ENCODE measurements at regions not wholly inside any gene's neighbourhood (a gene's known extent, or its start where the extent isn't known, plus 50 kb on each side); places are given as distances from the start of the nearest gene placed in this dataset.
"Not testable (repeated sequence)": the region's sequence is repeated elsewhere in the genome, so short reads cannot be mapped to it uniquely, and the experiment has no call there.

DNA sequence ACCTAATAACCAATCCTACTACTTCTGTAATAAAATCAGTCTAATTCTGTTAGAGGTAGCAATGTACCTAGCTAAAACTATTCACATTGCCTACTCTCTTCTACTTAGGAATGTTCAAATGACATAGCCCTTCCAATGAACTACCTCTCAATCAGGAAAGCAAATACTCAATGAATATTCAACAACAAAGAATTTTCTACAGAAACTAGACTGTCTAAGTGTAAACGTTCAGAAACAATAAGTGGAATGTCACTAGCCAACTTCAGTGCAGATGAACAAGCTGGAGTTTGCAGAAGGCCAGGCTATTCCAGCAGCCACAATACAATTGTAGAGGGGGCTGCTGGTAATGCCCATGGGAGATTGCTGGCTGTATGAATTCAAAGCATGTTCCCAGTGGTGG lies 743.2 kb upstream of the CDH10 start:
- DNase-seq: no peak

DNA sequence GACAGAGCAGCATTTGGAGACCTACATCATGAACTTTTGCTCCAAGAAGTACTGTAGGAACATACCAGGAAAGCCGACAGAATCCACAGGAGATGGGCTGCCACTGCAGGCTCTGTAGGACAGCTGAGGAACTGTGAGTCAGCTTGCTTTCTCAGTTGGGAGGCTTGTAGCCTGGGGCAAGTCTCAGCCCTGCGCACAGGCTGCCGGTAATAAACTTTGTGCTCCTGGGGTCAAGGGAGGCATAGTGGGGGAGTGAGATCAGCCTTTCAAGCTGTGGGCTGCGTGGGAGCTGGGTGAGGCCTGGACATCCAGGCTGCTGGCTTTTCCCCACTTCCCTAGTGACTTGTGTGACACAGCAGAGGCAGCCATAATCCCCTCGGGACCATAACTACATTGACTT lies 718.0 kb upstream of the CDH10 start:
- no peak for DNase-seq

DNA sequence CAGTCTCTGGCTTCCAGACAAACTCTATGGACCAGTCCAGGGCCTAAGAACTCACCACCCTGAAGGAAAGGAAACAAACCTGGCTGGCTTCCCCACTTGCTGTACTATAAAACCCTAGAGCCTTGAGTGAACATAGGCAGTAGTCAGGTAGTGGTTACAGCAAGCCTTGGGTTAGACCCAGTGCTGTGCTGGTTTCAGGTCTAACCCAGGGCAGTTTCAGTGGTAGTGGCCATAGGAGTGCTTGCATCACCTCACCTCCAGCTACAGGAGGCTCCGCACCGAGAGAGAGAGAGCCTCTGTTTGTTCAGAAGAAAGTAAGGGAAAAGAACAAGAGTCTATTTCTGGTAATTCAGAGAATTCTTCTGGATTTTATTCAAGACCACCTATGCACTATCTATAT lies 714.1 kb upstream of the CDH10 start:
- DNase-seq: no peak

DNA sequence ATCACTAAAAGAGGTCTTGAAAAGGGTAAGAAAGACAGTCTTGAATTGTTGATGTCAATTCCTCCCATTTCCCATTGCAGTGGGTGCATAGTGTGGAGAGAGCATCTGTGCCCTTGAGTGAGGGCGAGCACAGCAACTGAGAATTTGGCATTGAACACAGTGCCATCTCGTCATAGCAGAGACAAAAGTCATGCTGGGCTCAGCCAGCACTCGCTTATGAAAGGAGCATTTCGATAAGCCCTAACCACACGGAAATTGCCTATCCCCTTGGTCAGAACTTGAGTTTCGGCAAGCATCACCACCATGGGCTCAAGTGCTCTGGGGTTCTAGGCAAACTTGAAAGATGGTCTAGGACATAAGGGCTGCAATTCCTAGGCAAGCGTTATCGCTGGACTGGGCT lies 712.8 kb upstream of the CDH10 start:
- no peak for DNase-seq

DNA sequence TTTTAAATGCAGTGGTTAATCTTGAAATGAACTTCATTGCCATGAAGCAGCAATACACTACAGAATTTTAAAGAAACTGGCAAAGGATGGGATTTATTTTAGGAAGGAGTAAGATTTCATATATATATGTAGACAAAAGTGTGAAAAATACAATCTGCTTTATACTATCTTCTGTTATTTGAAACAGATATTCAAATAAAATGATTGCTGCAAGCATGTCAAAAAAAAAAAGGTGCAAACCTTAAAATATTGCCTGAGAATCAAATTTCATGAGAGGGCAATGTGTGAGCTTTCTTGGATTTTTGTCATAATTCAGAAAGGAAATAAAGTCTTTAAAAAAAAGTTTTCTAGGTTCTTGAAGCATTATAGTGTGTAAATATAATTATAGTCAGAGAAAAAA lies 705.0 kb upstream of the CDH10 start:
- DNase-seq: no peak

DNA sequence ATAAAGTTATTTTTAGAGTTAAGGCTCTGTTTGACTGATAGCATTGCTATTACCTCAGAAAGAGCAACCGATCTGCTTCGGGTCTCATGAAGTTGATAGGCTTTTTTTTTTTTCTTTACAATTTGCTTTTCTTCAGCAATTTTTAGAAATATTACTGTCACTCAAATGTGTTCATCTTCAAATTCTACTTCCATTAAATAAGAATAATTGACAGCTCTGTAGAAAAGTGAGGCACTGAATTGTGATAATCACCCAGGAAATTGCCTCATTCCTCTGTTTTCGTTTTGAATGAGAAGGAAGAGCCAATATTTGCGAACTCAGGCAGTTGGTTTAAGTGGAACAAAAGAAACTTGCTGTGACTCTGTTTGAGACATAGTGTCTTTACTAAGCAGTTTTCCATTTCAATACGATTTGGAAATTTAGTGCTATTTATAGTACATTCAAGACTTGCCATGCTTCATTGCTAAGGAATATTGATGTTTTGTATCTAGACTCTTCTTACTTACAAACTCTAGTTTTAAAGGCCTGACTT lies 700.5 kb upstream of the CDH10 start:
- no peak for DNase-seq

DNA sequence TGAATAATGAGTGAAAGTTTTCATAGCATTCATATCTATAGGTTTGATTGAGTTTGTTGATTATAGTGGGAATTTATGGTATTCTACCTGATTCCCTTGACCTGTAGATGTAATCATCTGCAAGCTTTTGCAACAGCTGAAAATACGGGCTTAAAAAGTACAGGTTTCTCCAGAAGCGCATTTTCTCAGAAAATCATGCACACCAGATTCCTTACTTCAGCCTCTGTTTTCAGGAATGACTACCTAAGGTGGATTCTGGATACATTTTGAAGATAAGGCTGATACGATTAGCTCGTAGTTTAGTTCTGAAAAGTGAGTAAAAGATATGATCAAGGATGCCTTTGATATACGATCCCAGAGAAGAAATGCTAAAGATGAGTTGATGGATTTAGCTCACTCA lies 694.8 kb upstream of the CDH10 start:
- no peak for DNase-seq

DNA sequence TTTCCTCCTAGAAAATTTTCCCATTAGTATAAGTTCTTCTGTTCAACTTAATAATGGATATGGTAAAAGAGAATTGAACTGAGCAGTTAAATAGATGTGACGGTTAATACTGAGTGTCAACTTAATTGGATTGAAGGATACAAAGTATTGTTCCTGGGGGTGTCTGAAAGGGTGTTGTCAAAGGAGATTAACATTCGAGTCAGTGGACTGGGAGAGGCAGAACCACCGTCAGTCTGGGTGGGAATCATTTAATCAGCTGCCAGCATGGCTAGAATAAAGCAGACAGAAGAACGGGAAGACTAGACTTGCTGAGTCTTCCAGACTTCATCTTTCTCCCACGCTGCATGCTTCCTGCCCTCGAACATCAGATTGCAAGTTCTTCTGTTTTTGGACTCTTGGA lies 689.6 kb upstream of the CDH10 start:
- DNase-seq: no peak

DNA sequence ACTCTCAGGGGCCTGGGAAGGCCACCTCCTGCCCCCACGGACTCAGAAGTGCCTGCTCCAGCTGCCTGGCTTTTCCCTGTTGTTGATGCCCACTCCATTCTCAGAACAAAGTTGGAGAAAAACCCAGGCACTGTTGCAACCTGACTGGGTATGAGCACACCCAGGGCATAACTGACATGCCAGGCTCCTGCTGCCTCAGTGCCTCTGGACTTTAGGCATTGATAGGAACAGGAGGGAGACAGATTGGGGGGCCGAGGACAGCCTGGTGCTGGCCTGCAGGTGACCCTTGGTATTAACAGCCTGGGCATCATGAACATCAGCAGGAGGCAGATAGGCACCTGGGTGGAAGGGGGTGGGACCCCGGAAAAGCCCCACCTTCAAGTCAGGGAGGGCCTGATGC lies 685.9 kb upstream of the CDH10 start:
- DNase-seq: no peak

DNA sequence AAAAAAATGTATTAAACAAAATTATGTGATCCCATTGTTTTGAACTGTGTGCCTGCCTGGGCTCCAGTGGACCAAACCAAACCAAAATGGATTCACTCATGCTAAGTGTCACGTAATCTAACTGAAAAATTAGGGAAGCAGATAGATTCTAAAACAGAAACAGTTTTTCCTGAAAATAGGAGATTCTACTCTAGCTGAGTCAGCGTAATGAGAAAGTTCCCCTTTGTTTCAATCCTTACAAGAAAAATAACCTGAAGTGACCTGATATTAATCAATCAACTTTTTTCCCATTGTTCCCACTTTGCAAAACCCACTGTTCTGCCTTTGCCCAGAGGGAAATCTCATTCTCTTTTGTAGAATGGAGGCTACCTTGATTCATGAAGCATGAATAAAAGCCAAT lies 682.4 kb upstream of the CDH10 start:
- DNase-seq: no peak

DNA sequence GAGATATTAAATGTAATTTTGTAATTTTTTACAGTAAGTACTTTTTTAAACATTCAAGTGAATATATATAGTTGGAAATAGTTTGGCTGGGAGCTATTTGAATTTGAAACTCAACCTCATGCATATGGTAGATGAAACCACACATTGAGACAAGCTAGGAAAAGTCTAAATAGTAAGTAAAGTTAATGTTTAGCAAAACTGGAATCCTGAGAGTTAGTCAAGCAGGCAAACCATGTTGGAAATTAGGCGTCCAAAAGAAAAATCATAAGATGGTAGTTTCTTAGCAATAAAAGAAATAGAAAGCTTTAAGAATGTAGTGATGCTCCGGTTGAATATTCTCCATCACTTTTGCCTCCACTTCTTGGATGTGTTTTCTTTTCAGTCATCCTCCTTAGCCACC lies 657.1 kb upstream of the CDH10 start:
- no peak for DNase-seq

DNA sequence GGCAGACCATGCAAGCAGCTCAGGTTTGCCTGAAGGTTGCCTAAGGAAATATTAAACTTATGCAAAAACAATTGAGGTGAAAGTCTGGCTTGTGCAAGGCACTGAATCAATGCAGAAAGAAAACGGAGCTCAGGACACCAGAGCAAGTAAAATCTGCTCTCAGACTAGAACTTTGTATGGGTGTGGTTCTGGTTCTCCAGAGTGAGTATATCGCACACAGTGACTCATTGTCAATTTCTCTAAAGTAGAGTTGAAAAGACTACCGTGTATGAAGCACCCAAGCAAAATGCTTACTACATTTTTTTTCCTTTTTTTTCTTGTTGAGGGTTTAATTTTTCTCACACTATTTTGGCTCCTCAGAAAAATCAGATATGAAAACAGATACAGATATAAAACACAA lies 650.3 kb upstream of the CDH10 start:
- DNase-seq: no peak

DNA sequence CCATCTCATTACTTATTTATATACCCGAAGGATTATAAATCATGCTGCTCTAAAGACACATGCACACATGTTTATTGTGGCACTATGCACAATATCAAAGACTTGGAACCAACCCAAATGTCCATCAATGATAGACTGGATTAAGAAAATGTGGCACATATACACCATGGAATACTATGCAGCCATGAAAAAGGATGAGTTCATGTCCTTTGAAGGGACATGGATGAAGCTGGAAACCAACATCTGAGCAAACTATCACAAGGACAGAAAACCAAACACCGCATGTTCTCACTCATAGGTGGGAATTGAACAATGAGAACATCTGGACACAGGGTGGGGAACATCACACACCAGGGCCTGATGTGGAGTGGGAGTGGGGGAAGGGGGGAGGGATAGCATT lies 645.0 kb upstream of the CDH10 start:
- not testable (repeated sequence) for DNase-seq

DNA sequence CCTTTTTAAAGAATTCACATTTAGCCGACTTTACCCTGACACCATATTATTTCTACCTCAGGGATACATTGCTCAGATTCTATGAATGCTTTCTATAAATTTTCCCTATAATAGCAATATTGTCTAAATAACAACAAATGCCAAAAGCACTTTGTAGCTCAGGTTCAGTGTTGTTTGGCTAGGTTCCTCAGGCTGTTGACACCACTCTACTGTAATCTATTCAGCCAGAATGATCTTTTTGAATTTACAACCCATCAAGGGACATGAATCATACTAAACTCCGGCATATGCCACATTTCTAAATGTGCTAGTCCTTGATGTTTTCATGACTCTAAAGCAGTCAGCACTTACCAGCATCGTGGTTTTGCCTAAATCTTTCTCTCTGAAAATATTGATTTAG lies 641.5 kb upstream of the CDH10 start:
- no peak for DNase-seq

DNA sequence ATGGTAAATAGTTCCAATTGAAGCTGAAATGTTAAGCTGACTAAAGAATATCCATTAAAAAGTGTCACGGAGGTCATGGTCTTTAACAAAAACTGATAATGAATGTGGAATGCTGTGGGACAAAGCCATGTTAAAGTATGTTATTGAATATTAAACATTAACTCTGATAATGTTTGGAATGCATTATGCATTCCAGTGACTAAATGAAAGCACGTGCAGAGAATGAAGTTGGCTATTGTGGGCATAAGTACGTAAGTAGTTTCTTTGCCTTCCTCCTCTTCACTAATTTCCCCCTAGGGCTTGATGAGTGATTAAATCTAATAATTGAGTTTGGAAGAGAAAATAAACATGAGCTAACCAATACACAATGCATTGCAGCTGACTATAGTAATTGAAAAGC lies 640.4 kb upstream of the CDH10 start:
- DNase-seq: no peak

DNA sequence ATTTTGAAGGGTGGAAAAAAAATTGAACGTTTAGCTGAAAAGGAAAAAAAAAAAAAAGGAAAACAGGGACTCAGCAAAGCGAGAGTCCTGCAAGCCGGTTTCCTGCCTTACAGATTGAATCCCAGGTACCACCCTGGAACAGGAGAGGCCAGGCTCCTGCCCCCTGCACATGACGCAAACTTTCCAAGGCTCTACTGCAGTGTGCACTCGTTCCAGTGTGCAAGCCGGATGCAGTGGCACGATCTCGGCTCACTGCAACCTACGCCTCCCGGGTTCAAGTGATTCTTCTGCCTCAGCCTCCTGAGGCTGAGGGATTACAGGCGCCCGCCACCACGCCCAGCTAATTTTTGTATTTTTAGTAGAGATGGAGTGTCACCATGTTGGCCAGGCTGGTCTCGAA lies 618.7 kb upstream of the CDH10 start:
- not testable (repeated sequence) for DNase-seq

DNA sequence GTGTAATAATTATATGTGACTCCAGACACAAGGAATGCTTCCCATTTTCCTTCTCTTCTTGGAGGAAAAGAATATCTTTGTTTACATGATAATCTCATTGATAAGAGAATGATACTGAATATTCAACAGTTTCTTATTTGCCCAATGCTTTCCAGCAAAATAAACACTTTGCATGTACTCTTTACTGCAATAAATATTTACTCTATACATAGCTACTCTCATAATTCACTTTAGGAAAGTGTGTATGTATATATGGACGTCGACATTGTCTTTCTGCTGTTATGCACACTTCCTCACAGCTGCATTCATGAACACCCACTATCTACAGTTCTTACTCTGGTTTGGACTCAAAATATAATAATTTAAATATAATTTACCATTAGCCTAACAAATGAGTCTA lies 617.4 kb upstream of the CDH10 start:
- no peak for DNase-seq

DNA sequence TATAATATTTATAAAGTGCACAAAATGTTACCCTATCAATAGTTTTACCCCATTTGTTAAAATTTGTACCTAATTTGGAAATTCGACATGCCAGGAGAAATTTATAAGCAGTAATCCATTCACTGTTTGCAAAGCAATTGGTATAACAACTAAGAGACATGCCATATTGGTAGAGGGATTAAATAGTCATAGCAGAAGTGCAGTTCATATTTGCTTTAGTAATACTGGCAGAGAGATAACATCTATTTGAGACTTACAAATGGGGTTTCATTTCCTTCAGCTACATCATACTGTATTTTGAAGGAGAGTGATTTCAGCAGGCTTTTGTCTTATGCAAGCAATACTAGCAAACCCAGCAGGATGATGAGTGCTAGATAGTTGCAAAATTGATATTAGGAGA lies 610.4 kb upstream of the CDH10 start:
- DNase-seq: no peak

DNA sequence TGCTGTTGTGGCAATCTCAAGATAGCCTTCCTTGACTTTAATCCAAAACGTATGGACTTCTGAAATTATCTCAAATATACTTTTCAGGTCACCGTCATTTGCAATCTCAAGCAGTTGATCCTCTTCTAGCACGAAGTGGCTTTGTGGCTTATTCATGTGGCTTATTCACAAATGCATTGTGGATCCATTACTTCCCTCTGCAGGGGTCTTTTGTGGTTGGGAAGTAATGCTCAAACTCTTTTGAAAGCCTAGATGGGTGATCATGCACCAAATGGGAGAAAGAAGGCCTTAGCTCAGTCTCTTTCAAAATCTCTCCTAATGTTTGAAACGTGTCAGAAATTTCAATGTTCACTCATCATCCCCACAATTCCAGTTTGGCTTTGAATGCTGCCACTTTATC lies 597.2 kb upstream of the CDH10 start:
- no peak for DNase-seq

DNA sequence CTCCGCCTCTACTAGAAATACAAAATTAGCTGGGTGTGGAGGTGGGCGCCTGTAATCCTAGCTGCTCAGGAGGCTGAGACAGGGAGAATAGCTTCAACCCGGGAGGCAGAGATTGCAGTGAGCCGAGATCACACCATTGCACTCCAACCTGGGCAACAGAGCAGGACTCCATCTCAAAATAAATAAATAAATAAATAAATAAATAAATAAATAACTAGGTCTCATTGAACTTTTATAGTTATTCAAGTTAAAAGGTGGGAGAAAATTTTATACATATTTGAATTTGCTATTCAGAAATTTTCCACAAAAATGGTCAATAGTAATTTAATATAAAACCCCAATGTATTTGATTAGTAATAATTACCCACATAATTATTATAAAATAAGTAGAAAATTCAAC lies 593.9 kb upstream of the CDH10 start:
- DNase-seq: not testable (repeated sequence)

DNA sequence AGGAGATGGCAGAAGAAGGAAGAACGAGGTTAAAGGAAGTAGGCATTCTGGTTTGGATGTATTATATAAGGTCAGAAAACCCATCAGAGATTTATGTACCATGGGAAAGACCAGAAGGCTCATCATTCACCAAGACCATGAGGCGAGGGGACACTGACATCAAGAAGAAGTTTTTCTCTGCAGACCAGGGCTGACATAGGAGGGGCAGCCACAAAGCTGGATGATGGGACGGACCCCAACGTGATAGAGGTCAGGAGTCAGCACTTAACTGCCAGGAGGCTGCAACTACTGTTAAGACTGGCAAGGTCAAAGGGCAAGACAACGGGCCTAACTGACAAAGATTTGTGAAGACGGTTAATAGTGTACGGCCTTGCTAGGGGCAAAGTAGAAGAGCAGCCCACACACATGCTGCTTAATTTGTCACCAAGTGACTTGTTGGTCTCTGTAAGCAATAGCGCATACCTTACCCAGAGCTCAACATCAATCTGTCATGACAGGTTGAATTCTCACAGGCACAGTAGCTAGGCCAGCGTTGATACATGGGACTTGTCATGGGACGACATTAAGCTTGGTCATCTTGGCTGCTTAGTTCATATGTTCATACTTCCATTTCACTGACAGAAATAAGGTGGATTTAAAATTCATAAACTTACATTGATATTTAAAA lies 579.7 kb upstream of the CDH10 start:
- DNase-seq: no peak

DNA sequence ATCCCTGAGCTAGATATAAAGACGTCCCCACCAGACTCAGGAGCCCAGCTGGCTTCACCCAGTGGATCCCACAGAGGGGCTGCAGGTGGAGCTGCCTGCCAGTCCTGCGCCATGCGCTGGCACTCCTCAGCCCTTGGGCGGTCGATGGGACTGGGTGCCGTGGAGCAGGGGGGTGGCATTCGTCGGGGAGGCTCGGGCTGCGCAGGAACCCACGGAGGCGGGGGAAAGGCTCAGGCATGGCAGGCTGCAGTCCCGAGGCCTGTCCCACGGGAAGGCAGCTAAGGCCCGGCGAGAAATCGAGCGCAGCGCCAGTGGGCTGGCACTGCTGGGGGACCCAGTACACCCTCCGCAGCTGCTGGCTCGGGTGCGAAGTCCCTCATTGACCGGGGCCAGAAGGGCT lies 555.1 kb upstream of the CDH10 start:
- DNase-seq: not testable (repeated sequence)

DNA sequence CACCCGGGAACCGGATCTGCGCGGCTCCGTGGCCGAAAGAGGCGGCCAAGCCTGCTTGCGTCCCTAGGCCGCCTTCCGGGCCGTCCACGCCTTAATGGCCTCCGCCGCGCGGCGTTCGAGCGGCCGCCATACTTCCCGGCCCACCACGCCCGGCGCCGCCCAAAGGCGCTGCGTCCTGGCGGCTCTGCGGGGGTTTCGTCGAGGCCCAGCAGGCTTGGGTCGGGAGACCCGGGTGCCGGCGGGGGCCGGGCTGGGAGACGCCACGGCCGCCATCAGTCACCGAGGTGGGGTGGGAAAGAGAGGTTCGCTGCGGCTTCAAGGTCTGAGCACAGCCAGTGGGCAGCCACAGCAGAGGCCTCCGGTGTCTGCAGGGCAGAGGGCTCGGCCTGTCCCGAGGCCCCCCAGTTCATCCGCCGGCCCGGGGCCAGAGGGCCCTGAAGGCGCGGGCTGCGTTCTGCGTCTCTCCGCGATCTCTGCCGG lies 545.8 kb upstream of the CDH10 start:
- DNase-seq: no peak

DNA sequence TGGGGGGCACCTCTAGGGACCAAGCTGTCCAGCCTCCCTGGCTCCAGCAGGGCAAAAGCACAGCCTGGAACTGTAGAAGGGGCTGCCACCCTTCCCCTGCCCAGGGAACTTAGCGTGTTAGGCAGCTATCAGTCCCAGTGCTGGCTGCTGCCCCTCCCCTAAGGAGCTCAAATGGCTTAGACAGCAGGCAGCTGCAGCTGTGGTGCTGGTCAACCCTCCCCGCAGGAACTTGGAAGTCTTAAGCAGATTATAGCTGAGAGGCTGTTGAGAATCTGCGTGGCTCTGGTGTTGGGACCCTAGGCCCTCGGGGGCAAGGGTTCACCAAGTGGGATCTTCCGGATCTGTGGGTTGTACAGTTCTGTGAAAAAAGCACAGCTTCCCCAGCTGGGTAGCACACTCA lies 536.5 kb upstream of the CDH10 start:
- DNase-seq: no peak

DNA sequence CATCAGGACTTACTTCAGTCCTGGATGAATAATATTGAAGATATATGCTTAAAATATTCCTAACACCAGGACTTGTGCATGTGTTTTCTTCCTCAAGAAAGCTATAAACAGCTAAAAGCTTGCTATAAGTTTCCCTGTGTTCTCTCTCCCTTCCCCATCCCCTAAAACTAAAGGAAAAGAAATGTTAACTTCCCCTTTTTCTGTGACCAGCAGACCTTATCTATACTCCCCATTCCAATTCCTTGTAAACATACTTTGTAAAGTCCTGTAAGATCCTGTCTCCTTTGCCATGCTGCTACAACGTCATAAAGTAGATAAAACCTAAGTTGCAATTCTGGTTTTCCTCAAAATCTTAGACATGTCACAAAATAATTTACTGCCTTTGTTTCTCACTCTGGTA lies 517.8 kb upstream of the CDH10 start:
- not testable (repeated sequence) for DNase-seq

Data from RPMI8226 (cell line).